GM18519 (cell line): ENCODE measurements at regions not wholly inside any gene's neighbourhood (a gene's known extent, or its start where the extent isn't known, plus 50 kb on each side); places are given as distances from the start of the nearest gene placed in this dataset.

Experiments used
- ATAC-seq: cut with Tn5 transposase; IDR thresholded peaks from one replicate; pipeline ENCODE4 v1.9.1; 2021; ENCODE audit warnings: mild to moderate bottlenecking, moderate library complexity; ENCODE audit not compliant: unreplicated experiment, low FRiP score

- ATAC-seq = no peak
These were observed 130.4 kb downstream of the MBL2 start for GRCh38 chr10:52642208-52642607.

- peak; percentile 85 for ATAC-seq
These were observed 128.0 kb downstream of the MBL2 start for GRCh38 chr10:52644373-52645186.

GRCh38 chr10:52645187-52645758, 127.3 kb downstream of the MBL2 start:
- no peak for ATAC-seq

GRCh38 chr10:52649511-52649910, 123.1 kb downstream of the MBL2 start:
- no peak for ATAC-seq

- ATAC-seq = no peak
These were observed 121.7 kb downstream of the MBL2 start for GRCh38 chr10:52650873-52651272.

- ATAC-seq = no peak
These were observed 121.3 kb downstream of the MBL2 start for GRCh38 chr10:52651293-52651692.

GRCh38 chr10:52652431-52653262, 119.9 kb downstream of the MBL2 start:
- no peak for ATAC-seq

GRCh38 chr10:52653263-52653909, 119.2 kb downstream of the MBL2 start:
- no peak for ATAC-seq

- ATAC-seq = no peak
These were observed 118.4 kb downstream of the MBL2 start for GRCh38 chr10:52654201-52654600.

- no peak for ATAC-seq
These were observed 114.5 kb downstream of the MBL2 start for GRCh38 chr10:52658112-52658511.

GRCh38 chr10:52659085-52659484, 113.5 kb downstream of the MBL2 start:
- ATAC-seq = no peak

GRCh38 chr10:52662256-52662655, 110.3 kb downstream of the MBL2 start:
- no peak for ATAC-seq

- ATAC-seq = no peak
These were observed 109.4 kb downstream of the MBL2 start for GRCh38 chr10:52663161-52663560.

GRCh38 chr10:52664629-52665028, 108.0 kb downstream of the MBL2 start:
- ATAC-seq = no peak

- no peak for ATAC-seq
These were observed 106.8 kb downstream of the MBL2 start for GRCh38 chr10:52665821-52666220.

GRCh38 chr10:52666931-52667330, 105.7 kb downstream of the MBL2 start:
- no peak for ATAC-seq

GRCh38 chr10:52668024-52668423, 104.6 kb downstream of the MBL2 start:
- ATAC-seq = no peak

- no peak for ATAC-seq
These were observed 99.7 kb downstream of the MBL2 start for GRCh38 chr10:52672880-52673279.

GRCh38 chr10:52673468-52673867, 99.1 kb downstream of the MBL2 start:
- ATAC-seq = no peak

GRCh38 chr10:52674474-52674873, 98.1 kb downstream of the MBL2 start:
- ATAC-seq = no peak

- ATAC-seq = no peak
These were observed 95.5 kb downstream of the MBL2 start for GRCh38 chr10:52677086-52677485.
